GM21576 (cell line): ENCODE measurements at regions not wholly inside any gene's neighbourhood (a gene's known extent, or its start where the extent isn't known, plus 50 kb on each side); places are given as distances from the start of the nearest gene placed in this dataset.

Experiments
- ATAC-seq: cut with Tn5 transposase; IDR thresholded peaks from one replicate; pipeline ENCODE4 v1.9.1; 2021; ENCODE audit warnings: mild to moderate bottlenecking, moderate library complexity; ENCODE audit not compliant: unreplicated experiment

- ATAC-seq, result no peak
Observed at GRCh38 chr9:13719981-13720676, 440.6 kb upstream of the MPDZ start.

GRCh38 chr9:13719446-13719845 lies 440.0 kb upstream of the MPDZ start:
- no peak for ATAC-seq

DNA sequence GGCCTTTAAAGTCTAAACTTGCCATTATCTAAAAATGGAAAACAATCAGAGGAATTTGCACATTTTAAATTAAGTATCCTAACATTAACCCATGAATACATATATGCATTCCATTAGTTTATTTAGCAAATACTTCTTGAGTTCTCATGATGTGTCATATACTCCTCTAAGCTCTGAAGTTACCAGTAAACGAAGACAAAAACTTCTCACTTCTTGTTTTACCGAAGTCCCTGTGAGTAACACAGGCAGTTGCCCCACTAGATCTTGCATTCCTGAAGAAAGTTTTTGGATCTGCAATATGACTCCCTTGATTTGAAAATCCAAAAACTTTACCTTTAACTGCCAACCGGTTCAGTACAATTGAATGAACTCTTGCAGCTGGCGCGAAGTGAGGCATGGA lies 439.0 kb upstream of the MPDZ start:
- no peak for ATAC-seq

DNA sequence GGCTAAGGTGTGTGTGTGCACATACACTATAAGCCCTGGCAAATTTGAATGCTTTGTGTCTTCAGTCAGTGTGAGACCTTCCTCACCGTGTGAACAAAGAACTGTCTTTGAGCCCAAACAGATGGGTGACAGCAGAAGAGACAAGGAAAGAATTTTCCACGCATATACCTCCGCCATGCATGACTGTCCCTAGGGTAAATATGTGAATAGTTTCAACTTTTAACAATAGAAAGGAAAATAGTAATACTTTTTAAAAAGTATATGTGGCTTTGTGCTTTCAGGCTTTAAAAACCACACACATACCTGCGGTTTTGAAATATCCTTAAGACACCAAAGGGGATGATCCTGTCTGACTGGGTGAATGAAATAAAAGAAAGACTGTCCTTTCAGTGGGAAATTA lies 438.6 kb upstream of the MPDZ start:
- ATAC-seq, result no peak

- ATAC-seq, result no peak
Observed at GRCh38 chr9:13717322-13718054, 438.0 kb upstream of the MPDZ start.

- ATAC-seq, result no peak
Observed at GRCh38 chr9:13716601-13717321, 437.3 kb upstream of the MPDZ start.

GRCh38 chr9:13716090-13716489 lies 436.6 kb upstream of the MPDZ start:
- ATAC-seq, result no peak

DNA sequence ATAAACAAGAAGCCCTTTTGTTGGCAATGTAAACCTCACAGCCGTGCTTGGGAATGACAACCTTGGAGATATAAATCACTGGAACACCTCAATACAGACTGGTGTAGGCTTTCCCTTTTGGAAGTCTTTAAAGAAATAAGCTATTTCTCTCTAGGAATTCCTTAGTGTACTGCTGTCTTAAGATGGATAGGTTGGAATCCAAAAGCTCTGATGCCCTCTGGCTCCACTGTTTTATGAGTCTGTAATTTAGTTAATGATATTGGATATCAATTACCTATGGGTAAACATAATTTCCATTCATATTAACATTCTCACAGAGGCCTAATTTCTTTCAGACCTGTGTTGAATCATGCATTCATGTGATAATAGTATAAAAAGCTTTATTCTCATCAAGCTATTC lies 435.9 kb upstream of the MPDZ start:
- no peak for ATAC-seq

GRCh38 chr9:13707612-13708576 lies 428.4 kb upstream of the MPDZ start:
- no peak for ATAC-seq

DNA sequence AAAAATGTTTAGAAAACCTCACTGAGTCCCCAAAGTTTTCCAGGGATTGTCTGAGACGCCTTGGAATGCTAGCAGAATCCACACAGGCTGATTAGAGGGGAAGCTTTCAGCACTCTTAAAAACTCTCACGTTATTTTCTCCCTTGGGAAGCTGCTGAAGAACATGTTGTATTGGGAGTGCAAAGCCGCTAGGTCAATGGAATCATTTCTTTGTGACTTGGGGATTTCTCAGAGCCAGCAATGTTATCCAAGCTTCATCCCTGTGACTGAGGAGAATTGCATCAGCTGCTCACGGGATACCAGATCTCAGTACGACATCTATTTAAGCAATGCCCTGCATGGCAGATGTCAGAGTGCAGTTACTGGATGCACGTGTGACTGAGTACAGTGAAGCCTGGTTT lies 426.4 kb upstream of the MPDZ start:
- ATAC-seq, result no peak

DNA sequence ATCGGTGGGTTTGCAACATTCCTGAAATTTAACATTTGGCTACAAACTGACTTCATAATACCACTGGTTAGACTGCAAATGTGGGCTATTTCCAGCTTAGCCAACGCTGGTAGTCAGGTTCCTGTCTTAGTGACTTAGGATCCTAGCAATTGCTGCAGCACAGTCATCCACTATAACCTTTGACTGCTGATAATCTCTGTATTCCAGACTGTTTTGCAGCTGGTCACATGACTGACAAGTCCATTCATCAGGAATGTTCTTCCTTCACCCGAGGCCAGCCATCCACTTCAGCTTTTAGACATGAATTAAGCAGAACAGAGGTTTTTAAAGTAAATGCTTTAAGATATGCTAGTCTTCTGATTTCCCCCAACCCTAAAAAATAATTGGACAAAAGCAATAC lies 425.9 kb upstream of the MPDZ start:
- ATAC-seq, result no peak

DNA sequence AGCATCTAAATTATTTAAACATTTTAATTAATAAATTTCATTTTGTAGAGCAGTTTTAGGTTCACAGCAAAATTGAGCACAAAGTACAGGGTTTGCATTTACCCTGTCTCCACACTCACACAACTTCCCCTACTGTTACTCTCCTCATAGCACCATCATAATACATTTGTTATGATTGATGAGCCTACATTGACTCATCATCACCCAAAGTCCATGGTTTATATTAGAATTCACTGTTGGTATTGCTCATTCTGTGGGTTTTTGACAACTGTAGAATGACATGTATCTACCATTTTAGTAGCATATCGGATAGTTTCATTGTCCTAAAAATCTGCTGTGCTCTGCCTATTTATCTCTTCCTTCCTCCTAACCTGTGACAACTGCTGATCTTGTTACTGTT lies 411.1 kb upstream of the MPDZ start:
- no peak for ATAC-seq

DNA sequence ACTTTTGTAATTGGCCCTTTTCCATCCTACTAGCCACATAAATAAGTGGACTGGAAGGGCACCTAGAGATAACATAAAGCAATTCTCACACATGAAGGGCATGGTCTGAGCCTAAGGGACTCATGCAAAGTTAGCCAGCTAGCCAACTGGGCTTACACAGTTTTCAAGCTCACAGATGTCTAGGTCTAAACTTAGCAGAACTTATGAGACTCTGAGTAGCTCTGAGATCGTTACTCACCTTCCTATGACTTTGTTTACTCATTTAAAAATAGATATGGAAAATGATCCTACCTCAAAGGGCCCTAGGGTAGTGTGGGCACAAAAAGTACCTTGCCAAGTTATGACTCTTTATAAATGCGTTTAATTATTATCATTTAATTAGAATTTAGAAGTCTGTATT lies 410.4 kb upstream of the MPDZ start:
- ATAC-seq, result no peak

GRCh38 chr9:13688990-13689600 lies 409.6 kb upstream of the MPDZ start:
- ATAC-seq, result no peak

DNA sequence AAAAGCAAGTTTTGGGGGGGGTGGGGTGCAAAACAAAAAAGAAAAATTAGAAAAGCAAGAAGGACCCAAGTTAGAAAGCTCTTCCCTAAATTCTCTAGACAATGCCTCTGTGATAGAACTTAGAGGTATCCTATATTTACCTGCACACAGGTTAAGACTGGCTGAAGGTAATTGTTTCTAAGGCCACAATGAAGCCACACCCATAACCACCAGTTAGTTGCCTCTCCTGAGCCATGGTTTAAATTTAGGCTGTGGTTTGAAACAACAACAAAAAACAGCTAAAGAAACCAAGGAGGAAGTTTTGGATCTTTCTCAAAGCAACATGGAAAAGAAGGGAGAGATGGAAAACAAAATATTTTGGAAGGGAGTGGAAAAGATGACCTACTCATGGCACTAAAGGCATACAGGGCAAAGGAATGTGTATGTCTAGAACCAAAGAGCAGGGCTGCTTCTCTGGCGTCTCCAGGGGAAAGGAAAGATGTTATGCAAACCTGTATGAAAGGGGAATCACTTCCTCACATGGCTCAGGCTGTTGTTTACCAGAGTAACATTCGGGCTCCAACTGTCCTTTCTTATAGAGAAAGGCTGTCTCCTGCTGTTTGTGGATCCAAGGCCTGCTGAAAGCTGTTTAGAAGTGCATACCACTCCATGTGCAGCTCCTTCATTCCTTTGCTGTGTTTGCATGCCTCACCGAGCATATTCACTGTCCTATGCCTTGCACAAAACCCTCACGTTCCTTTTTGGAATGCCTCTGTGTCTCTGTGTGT lies 408.9 kb upstream of the MPDZ start:
- no peak for ATAC-seq

DNA sequence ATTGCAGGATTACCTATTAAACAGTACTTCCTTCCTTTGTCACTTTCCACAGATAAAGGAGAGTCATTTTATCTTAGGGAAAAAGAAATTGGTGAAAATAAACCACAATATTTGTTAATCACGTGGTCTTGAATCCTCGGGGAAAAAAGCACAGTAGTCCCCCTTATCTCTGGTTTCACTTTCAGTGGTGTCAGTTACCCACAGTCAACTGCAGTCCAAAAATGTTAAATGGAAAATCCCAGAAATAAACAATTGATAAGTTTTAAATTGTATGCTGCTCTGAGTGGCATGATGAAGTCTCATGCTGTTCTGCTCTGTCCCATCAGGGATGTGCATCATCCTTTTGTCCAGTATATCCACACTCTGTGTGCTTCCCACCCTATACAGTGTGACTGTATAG lies 405.2 kb upstream of the MPDZ start:
- ATAC-seq, result no peak

- ATAC-seq, result no peak
Observed at GRCh38 chr9:13677801-13678200, 398.3 kb upstream of the MPDZ start.

DNA sequence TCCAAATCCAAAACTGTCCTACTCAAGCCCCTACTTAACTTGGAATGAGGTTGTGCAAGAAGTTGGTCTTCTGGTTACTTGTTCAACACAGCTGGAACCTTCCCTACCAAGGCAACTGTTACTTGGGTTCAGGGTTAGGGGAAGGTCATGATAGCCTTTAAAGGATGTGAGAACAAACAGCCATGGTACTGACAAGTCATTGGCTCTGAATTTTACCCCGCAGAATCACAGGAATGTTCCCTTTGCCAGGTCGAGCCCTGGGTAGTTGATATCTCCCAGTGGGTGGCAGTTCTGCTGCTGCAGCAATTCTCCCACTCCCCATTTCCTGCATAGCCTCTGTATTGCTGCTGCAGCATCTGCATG lies 396.1 kb upstream of the MPDZ start:
- ATAC-seq, result no peak

DNA sequence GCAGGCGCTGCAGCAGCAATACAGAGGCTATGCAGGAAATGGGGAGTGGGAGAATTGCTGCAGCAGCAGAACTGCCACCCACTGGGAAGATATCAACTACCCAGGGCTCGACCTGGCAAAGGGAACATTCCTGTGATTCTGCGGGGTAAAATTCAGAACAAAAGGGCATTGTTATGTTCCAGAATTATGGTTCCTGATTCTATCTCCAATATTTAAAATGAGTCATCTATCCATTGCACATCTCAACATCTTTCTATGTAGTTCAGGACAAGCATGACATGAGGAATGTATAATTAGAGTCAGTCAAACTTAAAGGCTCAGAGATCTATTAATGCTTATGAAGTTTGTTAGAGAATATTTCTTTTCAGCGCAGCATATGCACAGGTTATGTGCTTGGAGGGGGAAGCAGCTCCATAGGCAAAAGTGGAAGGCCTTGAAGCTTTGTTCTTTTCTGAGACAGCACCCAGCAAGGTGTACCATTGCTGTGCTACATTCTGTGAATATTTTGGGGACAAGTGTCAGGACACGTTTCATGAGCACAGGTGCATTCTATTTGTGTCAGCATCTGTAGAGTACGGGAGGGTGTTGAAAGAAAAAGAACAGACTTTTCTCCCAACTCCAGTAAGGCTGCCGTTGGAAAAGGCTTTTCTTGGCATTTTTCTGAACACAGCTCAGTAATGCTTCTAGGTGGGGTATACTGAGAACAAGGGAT lies 395.6 kb upstream of the MPDZ start:
- ATAC-seq, result no peak
